Neuron (in vitro differentiated cells): ENCODE measurements at regions not wholly inside any gene's neighbourhood (a gene's known extent, or its start where the extent isn't known, plus 50 kb on each side); places are given as distances from the start of the nearest gene placed in this dataset.
A peak's percentile ranks its signal among the peaks of the same experiment; 100 is the strongest.

Source experiments
- H2AFZ ChIP-seq: one replicate; pipeline ENCODE4 v1.6.1; 2013; ENCODE audit warnings: low read depth, mild to moderate bottlenecking, inconsistent platforms, low read length, moderate library complexity
- H3K27me3 ChIP-seq: one replicate; pipeline ENCODE4 v1.6.1; 2013; ENCODE audit warnings: low read length; ENCODE audit not compliant: insufficient read depth
- H3K36me3 ChIP-seq: one replicate; pipeline ENCODE4 v1.6.1; 2013; ENCODE audit warnings: low read length; ENCODE audit not compliant: insufficient read depth
- H3K4me1 ChIP-seq: one replicate; pipeline ENCODE4 v1.6.1; 2013; ENCODE audit warnings: low read length; ENCODE audit not compliant: insufficient read depth
- H3K4me3 ChIP-seq: 2 replicates; pipeline ENCODE4 v1.5.1; 2013; ENCODE audit warnings: mild to moderate bottlenecking, low read length, moderate library complexity
- H3K9me3 ChIP-seq: one replicate; pipeline ENCODE4 v1.6.1; 2013; ENCODE audit warnings: low read length

DNA sequence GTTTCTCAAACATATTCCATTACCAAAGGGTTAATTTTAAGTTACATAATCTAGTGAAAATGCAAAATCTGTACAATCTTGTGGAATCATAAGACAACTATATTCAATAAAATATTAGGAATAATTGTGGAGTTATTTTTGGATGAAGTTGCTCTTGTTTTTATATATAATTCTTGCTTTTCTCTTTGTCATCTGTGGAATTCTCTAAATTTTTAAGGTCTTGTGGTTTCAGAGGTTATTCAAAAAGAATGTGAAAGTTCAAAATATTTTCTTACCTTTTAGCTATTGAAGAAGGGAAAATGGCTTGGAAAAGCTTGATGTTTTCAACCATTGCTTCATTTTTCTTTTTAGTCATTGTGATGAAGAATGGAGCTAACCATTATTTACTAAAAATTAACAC lies 552.1 kb downstream of the TFEC start:
- H3K4me1 ChIP-seq, result peaks cover 5% of the 10 kb centered on the region
- no peak overlapping the region for H3K4me3 ChIP-seq
- H3K9me3 ChIP-seq, result no peaks in the 10 kb centered on the region
- no peaks in the 10 kb centered on the region for H3K36me3 ChIP-seq
- H2AFZ ChIP-seq, result no peak overlapping the region
- H3K27me3 ChIP-seq, result no peaks in the 10 kb centered on the region

DNA sequence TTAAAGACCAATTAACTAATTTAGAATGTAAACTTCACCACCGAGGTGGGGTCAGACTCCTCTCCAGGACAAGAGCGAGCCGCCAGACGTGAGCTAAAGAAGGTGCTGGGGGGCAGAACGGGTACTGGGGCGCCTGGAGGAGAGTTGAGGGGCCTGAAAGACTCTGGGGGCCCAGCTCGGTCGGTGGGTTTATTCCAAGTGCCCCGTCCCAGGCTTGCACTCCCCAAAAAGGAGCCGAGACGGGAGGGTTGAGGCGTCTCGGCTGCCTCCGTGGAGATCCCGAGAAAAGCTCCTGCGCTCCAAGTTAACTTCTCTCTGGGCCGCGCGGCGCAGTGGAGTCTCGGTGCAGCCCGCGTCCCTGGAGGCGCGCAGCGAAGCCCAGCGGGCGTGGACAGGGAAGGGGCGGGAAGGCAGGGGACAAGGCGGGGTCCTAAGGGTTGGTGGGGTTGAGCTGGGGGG lies 553.3 kb downstream of the TFEC start:
- H3K4me3 ChIP-seq, result peak overlapping the region; percentile 11
- no peaks in the 10 kb centered on the region for H3K27me3 ChIP-seq
- H2AFZ ChIP-seq, result no peak overlapping the region
- H3K36me3 ChIP-seq, result no peaks in the 10 kb centered on the region
- H3K9me3 ChIP-seq, result no peaks in the 10 kb centered on the region
- peaks cover 5% of the 10 kb centered on the region for H3K4me1 ChIP-seq

DNA sequence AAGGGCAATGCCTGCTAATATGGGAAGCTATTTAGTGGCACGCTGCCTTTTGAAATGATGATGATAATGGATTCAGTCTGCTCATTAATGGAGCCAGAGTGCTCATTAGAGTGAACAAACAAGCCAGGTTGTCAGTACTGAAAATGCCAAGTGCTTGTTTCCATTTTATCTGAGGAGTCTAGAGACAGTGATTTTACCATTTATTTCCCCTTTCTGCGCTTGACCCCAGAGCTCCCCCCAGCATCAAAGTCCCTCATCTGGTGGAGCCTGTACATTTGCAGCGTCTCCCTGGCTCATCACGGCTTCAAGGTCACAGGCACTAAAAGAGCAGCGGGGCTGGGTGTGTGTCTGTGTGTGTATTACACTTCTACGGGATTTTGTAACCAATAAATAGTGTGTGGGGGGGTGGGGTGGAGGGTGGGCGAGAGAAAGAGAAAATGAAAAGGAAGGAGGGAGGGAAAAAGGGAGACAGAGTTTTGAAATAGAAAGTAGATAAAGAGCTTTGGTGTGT lies 553.8 kb downstream of the TFEC start:
- peak overlapping the region; percentile 11 for H3K4me3 ChIP-seq
- no peaks in the 10 kb centered on the region for H3K36me3 ChIP-seq
- H3K9me3 ChIP-seq, result no peaks in the 10 kb centered on the region
- no peaks in the 10 kb centered on the region for H3K27me3 ChIP-seq
- no peak overlapping the region for H2AFZ ChIP-seq
- H3K4me1 ChIP-seq, result peaks cover 5% of the 10 kb centered on the region

DNA sequence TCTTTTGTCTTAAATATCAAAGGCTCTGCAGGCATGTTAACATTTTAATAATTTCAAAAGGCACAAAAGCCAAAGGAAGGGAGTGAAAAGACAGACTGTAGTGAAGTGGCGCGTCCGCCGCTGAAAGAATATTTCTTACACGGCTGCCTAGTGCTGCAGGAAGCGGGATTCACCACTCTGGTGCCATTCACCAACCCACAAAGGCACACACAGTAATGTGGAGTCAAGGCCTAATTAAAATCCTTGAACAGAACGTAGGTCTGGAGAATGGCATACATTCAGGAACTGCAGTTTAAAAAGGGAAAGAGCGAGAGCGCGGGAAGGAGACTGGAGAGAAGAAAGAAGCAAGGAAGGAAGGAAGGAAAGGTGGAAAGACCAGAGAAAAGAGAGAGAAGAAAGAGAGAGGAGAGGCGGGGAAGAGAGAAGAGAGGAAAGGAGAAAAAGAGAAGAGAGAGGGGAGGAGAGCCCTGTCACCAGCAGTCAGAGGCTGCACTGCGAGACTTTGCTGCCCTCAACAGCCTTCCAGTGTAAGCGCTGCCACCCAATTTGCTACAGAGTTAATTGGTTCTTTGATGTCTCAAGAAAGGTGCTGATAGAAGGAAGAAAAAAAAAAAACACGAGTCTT lies 554.0 kb downstream of the MDFIC start:
- peaks cover 5% of the 10 kb centered on the region for H3K4me1 ChIP-seq
- peak overlapping the region; percentile 50 for H2AFZ ChIP-seq
- H3K27me3 ChIP-seq, result no peaks in the 10 kb centered on the region
- no peak overlapping the region for H3K4me3 ChIP-seq
- no peaks in the 10 kb centered on the region for H3K9me3 ChIP-seq
- H3K36me3 ChIP-seq, result no peaks in the 10 kb centered on the region

DNA sequence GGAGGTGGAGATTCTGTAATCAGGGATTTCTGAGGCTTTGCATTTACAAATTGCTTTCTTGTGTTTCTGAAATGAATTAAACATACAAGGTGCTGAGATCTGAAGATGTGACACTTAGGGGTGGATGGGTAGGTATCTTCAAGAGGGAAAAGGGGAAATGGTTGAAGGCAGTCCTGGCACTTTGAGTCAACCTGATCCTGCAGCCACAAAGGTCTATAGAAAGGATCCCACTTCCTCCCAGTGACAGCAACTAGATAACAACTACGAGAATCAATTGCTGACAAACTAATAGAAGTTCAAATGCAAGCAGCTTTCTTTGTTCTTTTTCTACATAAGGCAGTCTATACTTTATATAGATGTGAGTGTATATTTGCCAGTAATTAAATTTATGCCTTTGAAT lies 553.3 kb downstream of the MDFIC start:
- Histone ChIP-seq H3K4me3 (no peak overlapping the region), H3K36me3 (no peaks in the 10 kb centered on the region), H3K4me1 (peaks cover 5% of the 10 kb centered on the region), H2AFZ (no peak overlapping the region), H3K27me3 (no peaks in the 10 kb centered on the region), H3K9me3 (no peaks in the 10 kb centered on the region)

DNA sequence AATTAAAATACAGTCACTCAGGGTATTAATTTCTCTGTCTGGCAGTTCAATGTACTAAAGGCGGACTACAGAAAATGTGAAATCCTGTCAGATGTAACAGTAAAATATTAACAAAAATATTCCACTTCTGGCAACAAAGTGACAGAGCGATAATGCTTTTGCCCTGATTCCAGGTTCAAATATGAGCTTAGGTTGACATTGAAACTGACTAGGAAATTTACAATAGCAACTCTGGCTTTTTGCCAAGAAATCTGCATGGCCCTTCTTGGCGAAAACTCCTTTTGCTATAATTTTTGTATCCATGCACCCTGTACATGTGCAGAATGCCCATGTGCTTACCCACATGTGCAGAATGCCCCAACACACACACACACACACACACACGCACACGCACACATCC lies 552.2 kb downstream of the MDFIC start:
- H3K27me3 ChIP-seq, result no peaks in the 10 kb centered on the region
- H3K4me1 ChIP-seq, result peaks cover 5% of the 10 kb centered on the region
- H3K9me3 ChIP-seq, result no peaks in the 10 kb centered on the region
- no peak overlapping the region for H2AFZ ChIP-seq
- H3K4me3 ChIP-seq, result no peak overlapping the region
- no peaks in the 10 kb centered on the region for H3K36me3 ChIP-seq

DNA sequence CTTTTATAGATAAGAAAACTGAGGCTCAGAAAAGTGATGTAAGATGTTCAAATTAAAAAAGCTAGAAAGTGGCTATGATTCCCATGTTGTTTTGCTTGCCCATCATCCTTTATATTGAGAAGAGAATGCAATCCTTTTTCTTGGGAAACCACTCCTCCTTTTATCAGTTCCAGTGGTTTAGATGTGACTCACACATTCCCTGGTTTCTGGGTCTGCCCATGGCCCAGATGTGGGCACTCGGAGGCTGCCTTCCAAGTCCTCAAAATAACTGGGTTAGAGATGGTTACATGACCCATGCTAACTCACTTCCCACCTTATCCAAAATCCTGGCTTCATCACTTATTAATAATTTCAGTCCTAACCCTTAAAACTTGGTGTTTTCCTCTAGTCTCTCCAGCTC lies 550.0 kb downstream of the MDFIC start:
- Histone ChIP-seq H3K4me1 (peaks cover 5% of the 10 kb centered on the region), H2AFZ (no peak overlapping the region), H3K9me3 (no peaks in the 10 kb centered on the region), H3K4me3 (no peak overlapping the region), H3K27me3 (no peaks in the 10 kb centered on the region), H3K36me3 (no peaks in the 10 kb centered on the region)

DNA sequence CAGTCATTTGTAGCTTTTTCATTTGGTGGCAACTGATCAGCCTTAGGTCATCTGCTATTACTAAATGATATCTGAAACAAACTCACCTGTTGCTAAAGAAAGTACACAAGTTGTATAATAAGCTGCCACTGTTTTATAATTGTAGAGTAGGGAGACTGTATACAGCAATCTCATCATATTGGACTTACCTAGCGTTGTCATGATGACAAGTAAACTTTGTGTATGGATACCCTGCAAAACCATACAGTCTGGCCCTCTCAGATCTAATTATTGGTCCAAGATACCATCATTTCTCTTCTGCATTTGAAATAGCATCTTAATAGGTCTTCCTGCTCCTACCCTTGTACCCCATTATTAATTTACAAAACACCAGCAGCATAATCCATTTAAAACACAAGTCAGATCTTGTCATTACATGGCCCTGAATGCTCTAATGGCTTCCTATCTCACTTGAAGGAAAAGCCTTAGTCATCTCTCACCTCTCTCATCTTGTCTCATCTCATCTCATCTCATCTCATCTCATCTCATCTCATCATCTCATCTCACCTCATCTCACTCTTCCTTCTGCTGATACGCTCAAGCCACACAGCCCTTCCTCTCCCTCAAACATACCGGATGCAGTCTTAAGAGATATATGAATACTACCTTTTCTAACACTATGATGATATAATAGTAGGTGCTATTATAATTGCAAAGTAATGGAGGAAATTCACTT lies 540.6 kb downstream of the MDFIC start:
- H3K4me3 ChIP-seq, result no peak overlapping the region
- H3K9me3 ChIP-seq, result no peaks in the 10 kb centered on the region
- no peaks in the 10 kb centered on the region for H3K27me3 ChIP-seq
- no peaks in the 10 kb centered on the region for H3K36me3 ChIP-seq
- no peak overlapping the region for H2AFZ ChIP-seq
- H3K4me1 ChIP-seq, result no peaks in the 10 kb centered on the region

DNA sequence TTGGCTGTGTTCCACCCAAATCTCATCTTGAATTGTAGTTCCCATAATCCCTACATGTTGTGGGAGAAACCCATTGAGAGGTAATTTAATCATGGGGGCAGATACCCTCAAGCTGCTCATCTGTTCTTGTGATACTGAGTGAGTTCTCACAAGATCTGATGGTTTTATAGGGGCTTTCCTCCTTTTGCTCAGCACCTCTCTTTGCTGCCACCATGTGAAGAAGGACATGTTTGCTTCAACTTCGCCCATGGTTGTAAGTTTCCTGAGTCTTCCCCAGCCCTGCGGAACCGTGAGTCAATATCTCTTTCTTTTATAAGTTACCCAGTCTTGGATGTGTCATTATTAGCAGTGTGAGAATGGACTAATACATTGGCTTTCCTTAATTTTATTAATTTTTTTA lies 527.8 kb downstream of the MDFIC start:
- no peak overlapping the region for H3K4me3 ChIP-seq
- H3K36me3 ChIP-seq, result no peaks in the 10 kb centered on the region
- H3K4me1 ChIP-seq, result no peaks in the 10 kb centered on the region
- H3K27me3 ChIP-seq, result no peaks in the 10 kb centered on the region
- no peaks in the 10 kb centered on the region for H3K9me3 ChIP-seq
- no peak overlapping the region for H2AFZ ChIP-seq

DNA sequence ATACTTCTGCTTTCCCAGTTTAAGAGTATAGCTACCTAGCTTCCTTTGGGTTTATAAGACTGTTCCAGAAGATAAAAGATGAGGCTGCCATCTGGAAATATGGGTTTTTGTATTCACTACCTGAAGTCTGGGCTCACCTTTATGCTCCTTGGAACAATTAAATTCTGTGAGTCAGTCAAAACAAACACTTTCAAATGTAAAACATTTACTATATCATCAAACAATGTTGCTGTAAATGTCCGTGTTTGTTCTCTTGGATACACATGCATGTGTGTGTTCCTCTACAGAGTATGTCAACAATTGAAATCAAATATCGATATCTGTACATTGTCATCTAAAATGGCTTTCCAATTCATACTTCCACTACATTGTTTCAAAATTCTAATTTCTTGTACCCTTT lies 525.6 kb downstream of the MDFIC start:
- no peak overlapping the region for H3K4me3 ChIP-seq
- H3K4me1 ChIP-seq, result no peaks in the 10 kb centered on the region
- no peak overlapping the region for H2AFZ ChIP-seq
- no peaks in the 10 kb centered on the region for H3K36me3 ChIP-seq
- no peaks in the 10 kb centered on the region for H3K9me3 ChIP-seq
- H3K27me3 ChIP-seq, result no peaks in the 10 kb centered on the region

DNA sequence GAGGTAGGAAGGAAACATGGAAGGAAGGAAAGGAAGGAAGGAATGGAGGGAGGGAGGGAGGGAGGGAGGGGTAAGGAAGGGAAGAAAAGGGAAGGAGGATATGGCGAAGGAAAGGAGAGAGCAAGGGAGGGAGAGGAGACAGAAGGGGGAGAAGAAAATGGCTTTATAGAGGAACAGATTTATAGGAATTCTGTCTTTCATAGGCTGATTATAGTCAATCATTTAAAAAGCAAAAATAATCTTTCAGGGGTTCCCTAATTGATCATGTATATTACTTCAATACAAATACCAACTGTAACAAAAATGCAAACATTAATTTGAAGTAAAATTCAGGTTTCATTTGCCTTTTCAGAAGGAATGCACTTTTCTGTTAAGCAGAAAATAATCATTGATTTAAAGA lies 519.1 kb downstream of the MDFIC start:
- Histone ChIP-seq H2AFZ (no peak overlapping the region), H3K4me3 (no peak overlapping the region), H3K36me3 (no peaks in the 10 kb centered on the region), H3K4me1 (no peaks in the 10 kb centered on the region), H3K9me3 (no peaks in the 10 kb centered on the region), H3K27me3 (no peaks in the 10 kb centered on the region)

DNA sequence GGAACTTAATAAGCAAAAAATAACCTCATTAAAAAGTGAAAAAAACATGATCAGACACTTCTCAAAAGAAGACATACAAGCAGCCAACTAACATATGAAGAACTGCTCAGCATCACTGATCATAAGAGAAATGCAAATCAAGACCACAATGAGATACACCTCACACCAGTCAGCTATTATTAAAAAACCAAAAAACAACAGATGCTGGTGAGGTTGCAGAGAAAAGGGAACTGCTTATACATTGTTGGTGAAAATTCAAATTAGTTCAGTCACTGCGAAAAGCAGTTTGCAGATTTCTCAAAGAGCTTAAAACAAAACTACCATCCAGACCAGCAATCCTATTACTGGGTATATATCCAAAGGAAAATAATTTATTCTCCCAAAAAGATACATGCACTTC lies 513.3 kb downstream of the MDFIC start:
- Histone ChIP-seq H3K4me1 (peaks cover 9% of the 10 kb centered on the region), H2AFZ (no peak overlapping the region), H3K9me3 (no peaks in the 10 kb centered on the region), H3K27me3 (no peaks in the 10 kb centered on the region), H3K36me3 (no peaks in the 10 kb centered on the region), H3K4me3 (no peak overlapping the region)

DNA sequence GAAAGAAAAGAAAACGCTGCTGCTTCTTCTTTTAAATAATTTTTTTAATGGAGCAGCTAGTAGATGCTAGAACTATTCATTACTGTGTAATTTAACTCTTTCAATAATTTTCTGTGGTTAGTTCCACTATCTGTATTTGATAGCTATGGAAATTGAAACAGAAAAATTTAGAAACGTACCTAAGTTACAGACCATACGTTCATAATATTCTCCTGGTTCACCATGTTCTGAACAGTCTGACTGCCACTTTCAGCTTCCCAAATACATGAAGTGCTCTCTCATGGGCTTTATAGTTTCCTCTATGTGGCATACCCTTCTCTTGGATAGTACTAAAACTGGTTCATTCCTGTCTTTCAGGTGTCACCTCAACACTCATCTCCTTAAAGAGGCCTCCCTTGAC lies 508.0 kb downstream of the MDFIC start:
- no peaks in the 10 kb centered on the region for H3K27me3 ChIP-seq
- H3K9me3 ChIP-seq, result no peaks in the 10 kb centered on the region
- no peak overlapping the region for H2AFZ ChIP-seq
- H3K4me1 ChIP-seq, result peaks cover 9% of the 10 kb centered on the region
- no peak overlapping the region for H3K4me3 ChIP-seq
- no peaks in the 10 kb centered on the region for H3K36me3 ChIP-seq
